SH-SY5Y (cell line): ENCODE measurements at regions not wholly inside any gene's neighbourhood (a gene's known extent, or its start where the extent isn't known, plus 50 kb on each side); places are given as distances from the start of the nearest gene placed in this dataset.

Source experiments
- GATA2 ChIP-seq: IDR thresholded peaks from 2 replicates; pipeline ENCODE4 v1.6.1; 2011; ENCODE audit warnings: mild to moderate bottlenecking, low read depth, low read length
- GATA3 ChIP-seq: IDR thresholded peaks from 2 replicates; pipeline ENCODE4 v1.6.1; 2011; ENCODE audit warnings: low read depth, mild to moderate bottlenecking, low read length, moderate library complexity

GRCh38 chr12:42689699-42690098 lies 100.2 kb upstream of the PRICKLE1 start:
- TF ChIP-seq GATA3 = no peak
- TF ChIP-seq GATA2 = no peak

DNA sequence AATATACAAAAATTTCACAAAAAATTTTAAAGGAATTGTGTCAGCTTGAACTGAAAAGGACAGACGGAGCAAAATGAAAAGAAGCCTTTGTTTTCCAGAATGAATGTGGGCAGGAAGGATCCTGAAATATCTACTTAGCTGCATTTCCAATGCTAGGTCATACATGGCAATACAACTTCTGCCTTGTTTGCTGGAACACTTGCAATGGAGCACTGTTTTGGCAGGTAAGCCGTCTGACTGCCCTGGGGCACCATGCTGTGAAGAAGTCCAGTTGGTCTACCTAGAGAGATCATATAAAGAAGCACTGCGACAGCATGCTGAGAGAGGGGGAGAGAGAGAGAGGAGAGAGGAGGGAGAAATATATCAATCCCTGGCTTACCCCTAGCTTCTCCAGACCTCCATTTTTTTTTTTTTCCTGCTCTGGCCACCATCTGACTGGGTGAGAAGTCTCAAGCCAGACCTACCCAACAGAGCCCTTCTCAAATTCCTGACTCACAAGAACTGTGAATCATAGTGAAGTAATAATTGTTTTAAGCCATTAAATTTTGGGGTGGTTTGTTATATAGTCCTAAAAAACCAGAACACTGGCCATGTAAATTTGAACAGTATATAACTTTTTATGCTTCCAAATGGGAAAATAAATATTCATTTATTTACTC lies 97.1 kb upstream of the PRICKLE1 start:
- TF ChIP-seq GATA2 (no peak), GATA3 (no peak)

- no peak for TF ChIP-seq GATA3
- TF ChIP-seq GATA2 = no peak
Measured at GRCh38 chr12:42684802-42685071, 95.2 kb upstream of the PRICKLE1 start.

DNA sequence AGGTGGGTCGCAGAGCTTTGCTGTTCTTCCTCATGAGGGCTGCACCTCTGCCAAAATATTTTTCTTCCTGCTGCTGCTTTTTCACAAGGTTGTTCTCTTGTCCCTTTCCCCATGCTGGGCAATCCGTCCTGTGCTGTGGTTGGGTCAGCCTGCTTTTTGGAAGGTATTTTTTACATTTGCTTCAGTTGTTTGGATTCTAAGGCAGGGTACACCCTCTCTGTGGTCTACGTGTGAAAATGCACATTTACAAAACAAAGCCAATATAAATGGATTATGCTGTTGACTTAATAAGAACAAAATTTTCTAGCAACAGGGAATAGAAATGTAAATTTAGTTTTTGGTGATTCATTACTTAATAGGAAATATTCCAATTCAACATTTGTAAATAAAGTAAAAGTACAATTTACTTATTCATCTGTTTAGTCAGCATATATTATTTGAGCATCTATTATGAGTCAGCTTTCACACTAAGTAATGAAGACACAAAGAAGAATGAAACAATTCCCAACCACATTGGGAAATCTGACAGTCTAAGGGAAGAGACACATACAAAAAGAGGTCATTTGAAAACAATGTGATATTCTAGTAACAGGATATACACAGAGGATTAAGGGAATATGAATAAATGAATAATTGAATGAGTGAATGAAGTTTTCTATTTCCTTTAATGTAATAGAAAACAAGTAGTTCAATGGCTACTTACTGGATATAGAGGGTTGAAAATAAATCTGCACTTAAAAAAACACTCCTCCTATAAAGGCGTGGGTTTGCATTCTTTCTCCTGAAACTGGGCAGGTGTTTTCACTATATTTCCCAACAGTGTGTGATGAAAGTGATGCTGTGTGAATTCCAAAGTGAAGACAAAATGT lies 94.6 kb upstream of the PRICKLE1 start:
- no peak for TF ChIP-seq GATA2
- TF ChIP-seq GATA3 = no peak

- TF ChIP-seq GATA3 = no peak
- TF ChIP-seq GATA2 = no peak
Measured at GRCh38 chr12:42683266-42683665, 93.7 kb upstream of the PRICKLE1 start.

DNA sequence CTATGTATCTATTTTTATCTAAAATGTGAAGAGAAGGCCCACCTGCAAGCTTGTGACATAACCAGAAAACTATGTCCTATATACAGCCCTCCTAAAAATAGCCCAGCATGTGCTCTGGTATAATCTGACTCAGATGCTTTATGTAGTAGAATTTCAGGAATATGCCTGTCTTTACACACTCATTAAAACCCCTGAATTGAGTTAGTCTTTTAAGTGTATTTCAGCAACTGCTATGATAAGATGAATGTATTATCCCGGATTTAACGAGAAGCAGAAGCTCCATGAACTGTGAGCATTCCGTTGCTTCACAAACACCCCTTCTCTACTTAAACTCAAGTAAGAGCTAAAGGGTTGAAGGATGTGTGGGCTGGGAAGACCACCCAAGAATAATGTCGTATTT lies 89.9 kb upstream of the PRICKLE1 start:
- TF ChIP-seq GATA3 (no peak), GATA2 (no peak)

GRCh38 chr12:42677461-42677860 lies 87.9 kb upstream of the PRICKLE1 start:
- no peak for TF ChIP-seq GATA2
- no peak for TF ChIP-seq GATA3

GRCh38 chr12:42673535-42673934 lies 84.0 kb upstream of the PRICKLE1 start:
- TF ChIP-seq GATA3 (no peak), GATA2 (no peak)

DNA sequence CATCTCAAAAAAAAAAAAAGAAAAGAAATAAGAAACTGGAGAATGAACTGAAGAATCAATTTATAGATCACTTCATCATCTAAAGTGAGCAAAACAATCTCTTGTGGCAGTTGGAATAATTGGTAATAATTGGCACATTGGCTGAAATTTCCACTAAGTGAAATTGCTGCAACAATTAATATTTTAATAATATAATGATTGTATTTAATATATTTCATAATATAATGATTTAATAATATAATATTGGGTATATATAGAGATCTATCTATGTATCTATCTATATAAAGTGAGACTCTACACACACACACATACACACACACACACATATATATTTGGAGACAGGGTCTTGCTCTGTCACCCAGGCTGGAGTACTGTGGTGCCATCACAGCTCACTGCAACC lies 81.2 kb upstream of the PRICKLE1 start:
- TF ChIP-seq GATA2 (no peak), GATA3 (no peak)

DNA sequence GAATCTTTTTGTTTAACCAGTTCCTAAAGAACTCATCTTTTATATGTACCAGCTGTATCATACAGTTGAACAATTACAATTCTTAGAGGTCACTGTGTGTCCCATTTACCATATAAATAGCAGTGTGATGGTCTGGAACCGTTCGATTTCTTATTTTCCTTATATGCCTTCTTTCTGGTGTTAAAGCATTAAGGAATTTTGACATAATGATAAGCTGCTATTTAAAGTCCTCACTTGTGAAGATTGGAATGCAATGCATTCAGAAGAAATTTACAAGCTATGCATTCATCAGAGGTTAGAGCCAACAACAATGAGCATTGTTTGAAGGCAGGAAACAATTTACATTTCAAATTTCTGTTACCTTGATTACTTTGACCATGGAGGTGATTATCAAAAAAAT lies 80.0 kb upstream of the PRICKLE1 start:
- TF ChIP-seq GATA3 (no peak), GATA2 (no peak)

- TF ChIP-seq GATA2 (no peak), GATA3 (no peak)
Measured at GRCh38 chr12:42666671-42667243, 77.2 kb upstream of the PRICKLE1 start.

DNA sequence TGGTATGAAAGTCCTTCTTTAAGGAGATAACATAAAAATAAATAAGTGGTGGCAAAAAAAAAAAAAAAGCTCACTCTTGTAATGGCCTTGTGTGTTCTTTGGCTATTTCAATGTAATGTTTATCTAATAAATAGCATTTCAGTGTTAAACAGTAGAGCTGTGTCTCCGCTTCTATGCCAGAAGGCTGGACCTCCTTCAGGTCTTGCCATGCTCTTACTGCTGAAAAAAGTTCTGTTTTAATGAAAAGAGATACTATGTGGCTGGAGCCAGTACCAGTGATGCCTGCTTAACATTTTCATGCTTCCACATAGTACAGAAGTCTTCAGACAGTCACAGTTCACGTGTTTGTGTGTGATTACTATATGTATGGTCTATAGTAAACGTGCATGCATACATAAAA lies 74.1 kb upstream of the PRICKLE1 start:
- no peak for TF ChIP-seq GATA3
- TF ChIP-seq GATA2 = no peak

GRCh38 chr12:42660968-42661937 lies 71.7 kb upstream of the PRICKLE1 start:
- TF ChIP-seq GATA2 = no peak
- TF ChIP-seq GATA3 = no peak

GRCh38 chr12:42660117-42660516 lies 70.6 kb upstream of the PRICKLE1 start:
- TF ChIP-seq GATA2 = no peak
- TF ChIP-seq GATA3 = no peak

- no peak for TF ChIP-seq GATA2
Measured at GRCh38 chr12:42652048-42652447, 62.5 kb upstream of the PRICKLE1 start.
